NCI-H748 (cell line): ENCODE measurements at regions not wholly inside any gene's neighbourhood (a gene's known extent, or its start where the extent isn't known, plus 50 kb on each side); places are given as distances from the start of the nearest gene placed in this dataset.

Source experiments
- DNase-seq: peaks from one replicate; lab custom pipeline; 2025; ENCODE audit not compliant: unreplicated experiment; lab: John Stamatoyannopoulos, UW

- DNase-seq = no peak
Observed at GRCh38 chr11:33476945-33477606, 219.9 kb downstream of the HIPK3 start.

GRCh38 chr11:33475993-33476392, 218.8 kb downstream of the HIPK3 start:
- peak; percentile 93 for DNase-seq

- DNase-seq = no peak
Observed at GRCh38 chr11:33474866-33475265, 217.7 kb downstream of the HIPK3 start.

- DNase-seq = no peak
Observed at GRCh38 chr11:33471541-33471940, 214.4 kb downstream of the HIPK3 start.

- DNase-seq = no peak
Observed at GRCh38 chr11:33467966-33468365, 210.8 kb downstream of the HIPK3 start.

GRCh38 chr11:33463059-33463458, 205.9 kb downstream of the HIPK3 start:
- DNase-seq = no peak

- no peak for DNase-seq
Observed at GRCh38 chr11:33461369-33462125, 204.4 kb downstream of the HIPK3 start.

GRCh38 chr11:33457948-33458347, 200.8 kb downstream of the HIPK3 start:
- no peak for DNase-seq

- no peak for DNase-seq
Observed at GRCh38 chr11:33455867-33456463, 198.8 kb downstream of the HIPK3 start.

GRCh38 chr11:33454264-33454663, 197.1 kb downstream of the HIPK3 start:
- DNase-seq = peak; percentile 94

- no peak for DNase-seq
Observed at GRCh38 chr11:33452836-33453624, 195.8 kb downstream of the HIPK3 start.

GRCh38 chr11:33451364-33451763, 194.2 kb downstream of the HIPK3 start:
- peak; percentile 60 for DNase-seq

- DNase-seq = peak; percentile 66
Observed at GRCh38 chr11:33449798-33450197, 192.6 kb downstream of the HIPK3 start.

- DNase-seq = no peak
Observed at GRCh38 chr11:33448461-33449130, 191.4 kb downstream of the HIPK3 start.

GRCh38 chr11:33445761-33446161, 188.6 kb downstream of the HIPK3 start:
- no peak for DNase-seq

GRCh38 chr11:33444835-33445594, 187.8 kb downstream of the HIPK3 start:
- no peak for DNase-seq

GRCh38 chr11:33443684-33444083, 186.5 kb downstream of the HIPK3 start:
- no peak for DNase-seq

- no peak for DNase-seq
Observed at GRCh38 chr11:33438301-33438700, 181.1 kb downstream of the HIPK3 start.

- no peak for DNase-seq
Observed at GRCh38 chr11:33437529-33437928, 180.3 kb downstream of the HIPK3 start.

- no peak for DNase-seq
Observed at GRCh38 chr11:33435216-33435615, 178.0 kb downstream of the HIPK3 start.
